GM12874 (cell line): ENCODE measurements at regions not wholly inside any gene's neighbourhood (a gene's known extent, or its start where the extent isn't known, plus 50 kb on each side); places are given as distances from the start of the nearest gene placed in this dataset.

Experiments
- CTCF ChIP-seq: IDR thresholded peaks from 2 replicates; pipeline ENCODE4 v1.5.1; 2011; ENCODE audit warnings: low read depth, mild to moderate bottlenecking, control low read depth, low read length, moderate library complexity; ENCODE audit not compliant: insufficient read depth

- TF ChIP-seq CTCF: no peak
These were observed 207.7 kb upstream of the CRIM1 start for GRCh38 chr2:36147670-36148390.

GRCh38 chr2:36146765-36147164 is 208.8 kb upstream of the CRIM1 start:
- no peak for TF ChIP-seq CTCF

GRCh38 chr2:36140391-36140790 is 215.2 kb upstream of the CRIM1 start:
- TF ChIP-seq CTCF: no peak

GRCh38 chr2:36137612-36138011 is 218.0 kb upstream of the CRIM1 start:
- no peak for TF ChIP-seq CTCF

GRCh38 chr2:36134281-36134680 is 221.3 kb upstream of the CRIM1 start:
- no peak for TF ChIP-seq CTCF

- no peak for TF ChIP-seq CTCF
These were observed 227.2 kb upstream of the CRIM1 start for GRCh38 chr2:36128359-36128758.

GRCh38 chr2:36125702-36126101 is 229.9 kb upstream of the CRIM1 start:
- TF ChIP-seq CTCF: no peak

GRCh38 chr2:36123995-36124394 is 231.6 kb upstream of the CRIM1 start:
- no peak for TF ChIP-seq CTCF
